ENCODE measurements at regions not wholly inside any gene's neighbourhood (a gene's known extent, or its start where the extent isn't known, plus 50 kb on each side); places are given as distances from the start of the nearest gene placed in this dataset.
"Not testable (repeated sequence)": the region's sequence is repeated elsewhere in the genome, so short reads cannot be mapped to it uniquely, and the experiment has no call there.

GRCh38 chr9:81741103-81741502 lies 51.8 kb upstream of the TLE1 start:
- no peak for DNase-seq

GRCh38 chr9:81748091-81748490 lies 58.7 kb upstream of the TLE1 start:
- no peak for DNase-seq

DNA sequence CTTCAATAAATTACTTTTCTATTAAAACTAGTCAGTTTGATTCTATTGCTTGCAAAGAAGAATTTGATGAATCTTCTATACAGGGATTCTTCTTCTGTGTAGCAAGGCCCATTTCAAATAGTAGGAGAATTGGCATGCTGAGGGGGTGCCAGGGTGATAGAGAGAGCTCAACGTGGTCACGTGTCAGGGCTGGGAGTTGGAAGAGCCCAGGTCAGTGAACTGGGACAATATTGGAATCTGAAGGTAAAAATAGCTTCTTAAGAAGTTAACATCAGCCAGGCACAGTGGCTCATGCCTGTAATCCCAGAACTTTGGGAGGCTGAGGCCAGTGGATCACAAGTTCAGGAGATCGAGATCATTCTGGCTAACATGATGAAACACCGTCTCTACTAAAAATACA lies 64.1 kb upstream of the TLE1 start:
- no peak for DNase-seq

- no peak for DNase-seq
These were observed 64.9 kb upstream of the TLE1 start for GRCh38 chr9:81754245-81754644.

- no peak for DNase-seq
These were observed 66.4 kb upstream of the TLE1 start for GRCh38 chr9:81755721-81756120.

DNA sequence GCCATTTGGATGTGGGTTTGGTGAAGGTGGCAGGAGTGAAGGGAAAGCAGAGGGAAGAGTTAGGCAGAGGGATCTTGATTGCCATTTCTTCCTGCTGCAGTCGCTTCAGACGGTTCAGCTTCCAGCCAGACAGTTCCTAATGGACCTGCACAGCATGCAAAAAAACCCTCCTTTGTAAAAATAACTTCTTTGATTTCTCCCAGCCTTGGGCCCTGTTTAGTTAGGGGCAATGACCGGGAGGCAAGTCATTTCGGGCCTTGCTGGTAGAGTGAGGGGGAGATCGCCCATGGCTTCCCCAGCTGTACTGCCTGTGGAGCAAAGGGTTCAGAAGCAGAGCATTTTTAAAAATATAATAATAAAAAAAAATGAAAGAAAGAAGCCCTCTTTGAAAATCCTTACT lies 67.2 kb upstream of the TLE1 start:
- DNase-seq: no peak

- no peak for DNase-seq
These were observed 68.9 kb upstream of the TLE1 start for GRCh38 chr9:81758123-81758797.

DNA sequence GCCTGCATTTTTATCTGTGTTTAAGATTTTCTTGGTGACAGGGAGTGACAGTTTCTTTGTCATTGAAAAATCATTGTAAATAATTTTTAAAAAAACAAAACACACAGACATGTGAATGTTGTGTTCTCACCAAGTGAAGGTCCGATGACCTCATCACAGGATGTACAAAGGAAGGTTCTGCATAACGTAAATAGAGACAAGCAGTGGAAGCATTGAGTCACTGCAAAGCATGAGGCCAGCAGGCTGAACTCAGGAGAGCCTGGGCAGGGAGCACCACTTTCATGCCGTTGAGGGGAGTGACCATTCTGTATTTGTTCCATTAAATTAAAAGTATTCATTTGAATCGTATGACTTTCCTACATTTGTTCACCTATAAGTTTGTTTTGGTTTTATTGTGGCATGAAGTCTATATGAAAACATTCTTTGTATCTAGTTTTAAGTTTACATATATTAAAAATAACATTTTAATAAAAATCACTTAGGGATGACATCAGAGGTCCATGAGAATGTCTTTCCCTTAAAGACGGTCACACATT lies 70.4 kb upstream of the TLE1 start:
- DNase-seq: peak; percentile 92

- no peak for DNase-seq
These were observed 78.6 kb upstream of the TLE1 start for GRCh38 chr9:81767921-81768320.

- DNase-seq: peak; percentile 64
These were observed 82.2 kb upstream of the TLE1 start for GRCh38 chr9:81771571-81771970.

DNA sequence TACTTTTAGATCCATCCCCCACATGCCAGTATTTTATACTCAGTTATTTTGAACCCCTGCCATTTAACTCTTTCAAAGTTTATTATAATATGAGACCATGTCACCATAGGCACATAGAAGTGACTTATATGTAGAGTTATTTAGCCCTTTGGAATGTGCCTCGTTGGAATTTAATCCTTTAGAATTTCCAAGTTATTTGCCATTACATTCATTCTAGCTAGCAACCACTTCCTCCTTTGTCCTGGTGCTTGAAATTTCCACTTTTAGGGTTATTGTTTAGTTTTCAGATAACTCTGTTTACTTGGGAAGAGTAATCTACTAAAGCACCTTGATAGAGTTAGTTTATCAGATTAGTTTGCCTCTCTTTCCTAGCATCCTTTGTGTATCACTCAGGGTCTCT lies 82.8 kb upstream of the TLE1 start:
- peak; percentile 88 for DNase-seq

- DNase-seq: no peak
These were observed 87.0 kb upstream of the TLE1 start for GRCh38 chr9:81776390-81776789.

DNA sequence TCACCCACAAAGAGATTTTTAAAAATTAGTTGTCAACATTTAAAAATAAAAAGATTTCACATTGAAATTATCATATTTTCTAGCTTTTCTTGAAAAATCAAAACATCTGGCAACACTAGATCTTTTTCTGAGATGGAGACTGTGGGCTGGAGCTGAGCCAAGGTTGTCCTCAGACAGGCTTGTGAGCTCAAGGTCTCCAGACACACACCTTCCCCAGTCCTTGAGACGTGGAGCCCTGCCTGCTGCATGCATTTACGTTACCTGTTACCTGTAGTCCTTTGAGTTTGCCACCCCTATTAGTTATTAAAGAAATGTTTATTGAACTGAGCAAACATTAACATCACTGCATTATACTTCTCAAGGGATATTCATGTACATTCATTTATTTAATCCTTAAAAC lies 87.5 kb upstream of the TLE1 start:
- DNase-seq: no peak

DNA sequence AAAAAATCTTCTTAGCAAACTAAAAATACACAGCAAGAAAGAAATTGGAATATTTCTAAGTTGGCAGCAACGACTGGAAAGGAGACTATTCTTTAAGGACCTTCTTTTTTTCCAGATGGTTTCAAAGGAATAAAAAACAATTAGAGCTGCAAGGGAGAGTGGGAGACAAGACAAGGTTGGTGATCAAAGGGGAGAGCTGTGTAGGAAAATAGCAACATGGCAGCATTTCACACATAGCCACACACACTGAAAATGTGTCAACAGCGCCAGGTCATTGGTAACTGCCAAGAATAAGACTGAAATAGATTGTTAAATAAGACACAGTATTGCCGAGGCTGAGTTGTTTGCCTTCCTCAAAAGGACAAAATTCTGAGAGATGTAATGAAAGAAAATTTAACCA lies 88.1 kb upstream of the TLE1 start:
- DNase-seq: no peak

GRCh38 chr9:81782313-81782995 lies 93.1 kb upstream of the TLE1 start:
- no peak for DNase-seq

DNA sequence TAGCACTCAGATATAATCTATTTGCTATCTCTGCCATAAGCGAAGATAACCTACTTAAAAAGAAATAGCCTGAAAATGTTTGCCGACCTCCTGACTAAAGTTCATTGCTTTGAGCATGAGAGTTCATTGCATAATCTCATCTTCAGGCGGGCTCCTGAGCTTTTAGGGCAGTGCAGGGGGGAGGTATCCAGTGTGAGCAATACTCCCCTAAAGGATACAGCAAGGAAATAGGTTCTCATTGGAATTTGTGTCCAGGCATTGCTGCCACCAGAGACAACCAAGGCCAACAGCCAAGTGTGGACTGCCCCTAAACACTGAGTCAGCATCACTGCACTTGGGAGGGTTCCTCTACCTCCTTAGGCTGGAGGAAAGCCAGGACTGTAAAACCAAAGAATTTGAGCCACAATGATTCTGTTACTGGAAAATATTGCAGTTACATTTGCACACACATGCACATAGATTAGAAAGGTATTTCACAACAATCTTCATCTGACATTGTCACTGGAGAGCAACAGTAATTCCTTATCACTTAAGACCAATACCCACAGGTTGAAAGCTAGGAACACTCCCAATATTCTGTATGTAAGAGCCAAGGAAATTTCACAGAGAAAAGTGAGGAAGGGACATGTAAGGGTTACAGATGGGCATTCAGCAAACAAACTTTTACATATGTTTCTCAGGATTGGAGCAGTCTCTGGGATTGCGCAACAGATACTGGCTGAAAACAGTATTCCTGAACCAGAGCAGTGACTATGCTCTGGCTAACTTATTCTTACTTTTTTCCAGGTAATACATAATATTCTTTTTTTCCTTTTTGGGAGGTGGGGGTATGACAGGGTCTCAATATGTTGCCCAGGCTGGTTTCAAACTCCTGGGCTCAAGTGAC lies 98.6 kb upstream of the TLE1 start:
- DNase-seq: peak; percentile 88

DNA sequence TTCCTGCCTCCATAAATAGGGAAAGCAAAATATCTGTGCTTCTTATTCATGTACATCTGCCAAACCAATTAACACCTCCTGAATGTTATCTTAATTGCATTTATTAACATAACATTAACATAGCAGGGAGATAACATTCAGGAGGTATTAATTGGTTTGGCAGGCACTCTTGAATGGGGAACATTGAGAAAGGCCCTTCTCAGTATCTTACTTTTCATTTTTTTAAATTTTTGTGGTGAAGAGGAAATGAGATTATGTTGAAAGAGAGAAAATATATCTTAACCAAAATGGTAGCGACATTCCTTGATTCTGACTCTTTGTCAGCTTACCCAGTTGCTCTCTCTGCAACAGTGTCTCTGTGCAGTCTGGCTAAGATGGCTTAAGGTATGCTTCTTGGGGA lies 100.4 kb upstream of the TLE1 start:
- DNase-seq: peak; percentile 64

GRCh38 chr9:81790166-81790565 lies 100.8 kb upstream of the TLE1 start:
- DNase-seq: no peak

GRCh38 chr9:81791076-81791475 lies 101.7 kb upstream of the TLE1 start:
- DNase-seq: no peak

GRCh38 chr9:81798606-81799005 lies 109.3 kb upstream of the TLE1 start:
- no peak for DNase-seq

- DNase-seq: peak; percentile 63
These were observed 111.8 kb upstream of the TLE1 start for GRCh38 chr9:81801190-81801589.

DNA sequence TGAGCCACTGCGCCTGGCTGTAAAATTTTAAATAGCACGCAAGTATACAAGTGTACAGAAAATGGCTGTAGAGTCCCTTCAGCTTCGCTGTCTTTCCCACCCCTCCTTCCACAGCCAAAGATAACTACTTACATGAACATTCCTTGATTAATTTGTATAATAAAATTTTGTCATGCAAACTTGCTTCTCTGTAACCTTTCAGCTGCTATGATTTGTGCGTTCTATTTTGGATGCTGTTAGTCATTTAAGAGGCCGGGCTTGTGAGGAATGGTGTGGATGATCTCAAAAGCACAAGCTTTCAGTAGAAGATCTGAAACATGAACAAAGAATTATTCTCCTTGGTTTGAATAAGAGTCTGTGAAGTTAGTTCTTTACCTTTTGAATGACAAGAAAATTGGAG lies 115.0 kb upstream of the TLE1 start:
- DNase-seq: peak; percentile 24

GRCh38 chr9:81811688-81812087 lies 116.5 kb upstream of the SPATA31D4 start:
- DNase-seq: not testable (repeated sequence)

Data from fibroblast of skin of back (primary cell).